G401 (cell line): ENCODE measurements at regions not wholly inside any gene's neighbourhood (a gene's known extent, or its start where the extent isn't known, plus 50 kb on each side); places are given as distances from the start of the nearest gene placed in this dataset.

Source experiments
- DNase-seq: peaks from one replicate; pipeline ENCODE4 v3.0.0-alpha.2; 2015; ENCODE audit warnings: low spot score
- in situ Hi-C: cut with HindIII; loops from 2 replicates; pipeline ENCODE4 v1.10.0; 2016; ENCODE audit warnings: low sequenced_read_pairs, mixed read lengths

GRCh38 chr2:8532438-8532837 is 149.4 kb upstream of the ID2 start:
- in situ Hi-C loops = no loop called here
- DNase-seq = no peak

DNA sequence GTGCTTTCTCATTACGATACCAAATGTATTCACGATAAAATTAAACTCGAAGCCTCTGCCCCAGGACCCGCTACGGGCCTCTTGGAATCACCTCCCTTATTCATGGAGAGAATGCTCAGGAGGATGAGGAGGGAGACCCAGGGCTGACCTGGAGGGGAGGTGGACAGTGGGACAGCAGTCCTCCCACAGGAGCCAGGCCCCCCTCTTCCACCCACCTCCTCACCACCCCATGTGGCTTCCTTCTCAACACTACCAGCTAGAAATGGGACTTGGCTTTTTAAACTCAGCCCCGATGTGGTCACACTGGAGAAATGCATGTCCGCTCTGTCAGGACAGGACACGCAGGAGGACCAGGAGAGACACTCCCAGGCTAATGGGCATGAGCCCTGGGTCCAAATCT is 147.9 kb upstream of the ID2 start:
- in situ Hi-C loops = no loop called here
- DNase-seq = no peak

DNA sequence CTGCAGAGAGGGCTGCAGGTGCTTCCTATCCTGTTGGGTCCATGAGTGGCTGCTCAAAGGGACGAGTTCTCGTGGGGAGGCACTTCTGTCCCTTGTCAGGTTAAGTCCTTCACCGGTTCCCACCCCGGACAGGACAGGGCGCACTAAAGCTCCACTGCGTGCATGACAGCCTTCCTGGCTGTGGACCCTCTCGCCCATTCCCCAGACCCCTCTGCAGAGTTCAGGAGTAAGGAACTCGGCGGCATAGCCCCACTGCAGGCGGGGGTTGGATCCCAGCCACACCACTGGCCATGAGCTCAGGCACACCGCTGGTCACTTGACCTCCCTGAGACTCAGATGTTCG is 147.5 kb upstream of the ID2 start:
- in situ Hi-C loops = no loop called here
- no peak for DNase-seq

GRCh38 chr2:8534729-8535468 is 147.0 kb upstream of the ID2 start:
- DNase-seq = no peak
- in situ Hi-C loops = no loop called here

DNA sequence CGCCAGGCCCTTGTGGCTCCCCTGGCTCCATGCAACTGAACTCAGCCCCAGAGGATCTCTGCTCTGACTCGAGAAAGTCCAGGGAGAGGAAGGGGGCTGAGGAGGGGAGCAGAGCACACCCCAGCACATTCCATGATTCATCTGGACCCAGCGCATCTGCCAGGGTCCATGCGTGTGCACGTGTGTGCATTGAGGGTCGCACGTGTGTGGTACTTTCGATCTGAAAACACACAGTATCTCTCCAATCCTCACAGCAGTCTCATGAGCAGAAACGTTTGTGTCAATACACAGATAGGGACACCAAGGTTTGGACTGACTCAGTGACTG is 146.4 kb upstream of the ID2 start:
- DNase-seq = no peak
- in situ Hi-C loops = no loop called here

GRCh38 chr2:8535821-8536685 is 145.8 kb upstream of the ID2 start:
- in situ Hi-C loops = no loop called here
- DNase-seq = no peak

DNA sequence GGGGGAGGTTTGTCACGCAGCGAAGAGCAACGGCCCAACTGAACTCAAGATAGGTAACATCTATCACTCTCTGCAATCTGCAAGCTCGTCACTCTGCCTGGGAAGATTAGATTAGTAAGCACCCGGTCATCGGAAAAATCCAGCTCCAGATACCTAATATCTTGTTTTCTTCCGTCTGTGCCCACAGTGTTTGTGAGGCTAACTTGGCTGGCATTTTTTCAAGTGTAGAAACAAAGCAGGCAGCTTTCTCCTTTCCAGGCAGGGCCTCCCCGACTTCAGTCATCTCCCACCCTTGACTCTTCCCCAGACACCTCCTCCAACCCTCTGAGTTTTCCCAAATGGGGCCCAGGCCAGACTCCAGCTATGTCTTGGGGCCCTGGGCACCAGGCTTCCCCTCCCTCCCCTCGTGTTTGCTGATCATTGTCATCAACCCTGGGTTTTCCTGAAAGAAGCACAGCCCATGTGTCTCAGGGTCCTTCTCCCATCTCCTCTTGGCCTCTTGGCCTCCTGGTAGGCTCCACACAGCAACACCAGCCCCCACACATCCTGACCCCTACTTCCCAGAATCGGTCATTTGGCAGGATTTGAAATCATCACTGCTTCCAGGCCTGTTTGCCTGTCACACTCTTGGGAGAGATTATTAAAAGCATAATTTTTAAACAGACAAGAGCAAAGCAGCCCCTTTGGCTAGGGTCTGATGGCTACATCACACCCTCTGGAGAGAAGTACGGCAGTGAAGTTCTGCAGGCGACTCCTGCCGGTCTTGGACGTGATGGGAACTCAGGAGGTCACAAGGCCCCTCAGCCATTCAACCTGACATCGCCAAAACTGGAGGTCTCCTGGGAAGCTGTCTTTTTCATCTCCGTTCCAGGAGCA is 144.9 kb upstream of the ID2 start:
- in situ Hi-C loops = no loop called here
- DNase-seq = no peak

DNA sequence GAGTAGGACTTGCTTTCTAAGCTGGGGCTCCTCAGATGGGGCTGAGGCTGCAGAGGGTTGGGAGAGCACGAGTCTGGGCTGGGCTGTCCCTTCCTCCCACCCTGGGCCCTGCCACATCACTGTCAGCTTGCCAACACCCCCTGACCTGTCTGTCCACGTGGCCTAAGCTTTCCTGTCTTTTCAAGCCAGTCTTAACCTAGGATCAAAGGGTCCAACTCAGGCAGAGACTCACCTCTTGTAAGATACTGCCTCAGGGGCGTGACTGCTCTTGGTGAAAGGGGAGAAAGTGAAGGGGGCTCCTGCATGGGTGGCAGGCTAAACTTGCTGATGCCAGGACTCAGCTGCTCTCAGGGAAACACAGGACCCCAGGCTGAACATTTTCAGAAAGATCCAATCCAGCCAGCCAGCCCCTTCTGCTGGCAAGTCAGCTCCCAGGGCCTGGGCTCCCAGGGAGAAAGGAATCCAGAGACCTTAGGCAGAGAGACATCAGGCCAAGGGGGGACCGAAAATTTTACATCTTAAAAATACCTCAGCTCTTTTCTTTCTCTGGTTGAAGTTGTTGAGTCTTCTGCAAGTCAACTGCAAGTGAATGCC is 144.2 kb upstream of the ID2 start:
- in situ Hi-C loops = no loop called here
- DNase-seq = no peak

DNA sequence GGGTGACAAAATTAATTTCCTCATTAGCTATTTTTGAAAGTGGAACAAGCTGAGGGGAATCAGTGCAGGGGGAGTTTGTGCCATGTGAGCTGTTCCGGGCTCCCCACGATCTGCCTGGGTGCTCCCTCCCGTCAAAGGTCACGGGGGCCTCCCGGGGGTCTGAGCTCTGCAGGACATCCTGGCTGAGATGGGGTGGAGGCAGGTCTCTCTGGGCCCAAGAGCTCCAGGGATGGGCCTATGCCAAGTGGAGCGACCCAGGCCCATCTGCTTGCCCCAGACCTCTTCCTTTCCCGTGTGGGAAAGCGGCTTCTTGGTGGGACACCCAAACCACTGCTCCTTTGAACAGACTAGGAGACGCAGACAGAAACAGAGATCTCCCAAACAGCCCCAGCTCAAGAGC is 143.3 kb upstream of the ID2 start:
- in situ Hi-C loops = no loop called here
- no peak for DNase-seq

DNA sequence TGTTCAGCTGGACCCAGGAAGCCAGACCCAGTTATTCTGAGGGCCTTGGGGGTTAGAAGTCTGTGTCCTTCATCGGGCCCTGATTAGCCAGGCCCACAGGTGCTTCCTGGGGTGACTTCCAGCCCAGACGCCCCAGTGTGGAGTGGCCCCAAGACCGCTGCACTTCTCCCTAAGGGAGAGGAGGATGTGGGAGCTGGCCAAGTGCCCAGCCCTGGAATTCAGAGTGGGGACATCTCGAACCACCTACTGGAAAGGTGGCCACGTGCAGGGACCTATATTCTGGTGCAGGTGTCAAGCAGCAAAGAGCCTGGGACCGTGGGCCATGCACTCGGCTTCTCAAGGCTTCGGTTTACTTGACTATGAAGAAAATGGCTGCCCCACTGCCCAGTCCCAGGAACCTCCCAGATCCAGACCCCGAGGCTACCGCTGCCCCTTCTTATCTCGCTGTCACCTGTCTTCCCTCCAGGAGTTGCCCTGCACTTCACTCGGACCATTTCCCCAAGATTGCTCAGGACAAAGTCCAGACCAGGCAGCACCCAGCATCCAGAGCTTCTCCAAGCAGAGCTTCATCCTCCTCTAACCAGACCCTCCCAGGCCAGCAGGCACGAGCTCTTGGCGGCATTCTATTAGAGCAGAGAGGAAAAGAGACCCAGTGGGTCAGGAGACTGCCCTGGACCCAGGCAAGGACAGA is 142.8 kb upstream of the ID2 start:
- in situ Hi-C loops = no loop called here

DNA sequence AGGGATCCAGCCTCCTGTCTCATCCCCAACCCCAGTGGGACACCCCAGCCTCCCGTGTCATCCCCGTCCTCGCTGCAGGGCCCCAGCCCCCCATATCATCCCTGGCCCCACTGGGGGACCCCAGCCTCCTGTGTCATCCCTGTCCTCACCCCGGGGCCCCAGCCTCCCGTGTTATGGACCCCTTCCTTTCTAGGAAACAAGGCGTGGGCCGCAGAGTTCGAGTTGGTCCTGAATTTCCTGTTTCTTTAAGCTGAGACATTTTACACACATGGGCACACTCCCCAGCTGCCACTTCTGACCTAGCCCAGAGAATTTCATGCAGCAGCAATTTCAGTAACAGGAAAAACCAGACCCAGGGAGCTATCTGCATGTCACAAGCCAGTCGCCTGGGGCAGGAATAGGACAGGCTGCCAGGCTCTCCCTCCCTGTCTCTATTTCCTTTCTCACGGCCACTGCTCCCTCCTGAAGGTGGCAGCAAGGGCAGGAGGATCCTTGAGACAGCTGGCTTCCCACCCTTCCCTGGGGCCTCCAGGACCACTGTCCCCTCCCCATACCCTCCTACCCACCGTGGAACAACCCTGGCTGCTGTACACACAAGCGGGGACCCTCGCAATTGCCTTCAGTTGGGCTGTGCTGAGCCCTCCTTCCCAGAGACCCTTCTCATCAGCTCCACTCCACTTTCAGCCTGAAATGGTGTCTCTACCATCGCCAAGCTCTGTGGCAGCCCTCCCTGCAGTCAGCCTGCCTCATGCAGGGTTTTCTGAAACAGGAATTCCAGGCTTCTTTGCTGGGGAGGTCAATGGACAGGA is 141.9 kb upstream of the ID2 start:
- in situ Hi-C loops = no loop called here
- no peak for DNase-seq

More for the DNA sequence above, 142.8 kb upstream of the ID2 start:
- no peak for DNase-seq

- no peak for DNase-seq
- in situ Hi-C loops = no loop called here
Measured at GRCh38 chr2:8540552-8541055, 141.3 kb upstream of the ID2 start.

DNA sequence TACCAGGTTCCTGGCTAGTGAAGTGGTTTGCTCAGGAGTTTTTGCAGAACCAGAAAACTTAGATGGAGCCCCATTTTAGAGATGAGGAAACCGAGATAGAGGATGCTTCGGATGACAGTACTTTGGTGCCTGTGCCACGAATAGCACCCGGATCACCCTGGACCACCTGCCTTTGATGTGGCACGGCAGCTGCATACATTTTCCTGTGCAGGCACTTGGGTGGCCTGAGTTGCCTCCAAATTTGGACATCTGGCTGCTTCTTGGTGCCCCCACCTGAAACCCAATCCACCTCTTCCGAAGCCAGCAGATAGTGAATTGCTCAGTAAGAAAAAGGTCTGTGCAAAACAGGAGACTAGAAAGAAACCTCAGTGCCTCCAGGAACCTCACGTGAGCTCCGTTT is 140.6 kb upstream of the ID2 start:
- in situ Hi-C loops = no loop called here
- no peak for DNase-seq

GRCh38 chr2:8541636-8542035 is 140.2 kb upstream of the ID2 start:
- no peak for DNase-seq
- in situ Hi-C loops = no loop called here

- in situ Hi-C loops = no loop called here
- no peak for DNase-seq
Measured at GRCh38 chr2:8542381-8543059, 139.3 kb upstream of the ID2 start.

DNA sequence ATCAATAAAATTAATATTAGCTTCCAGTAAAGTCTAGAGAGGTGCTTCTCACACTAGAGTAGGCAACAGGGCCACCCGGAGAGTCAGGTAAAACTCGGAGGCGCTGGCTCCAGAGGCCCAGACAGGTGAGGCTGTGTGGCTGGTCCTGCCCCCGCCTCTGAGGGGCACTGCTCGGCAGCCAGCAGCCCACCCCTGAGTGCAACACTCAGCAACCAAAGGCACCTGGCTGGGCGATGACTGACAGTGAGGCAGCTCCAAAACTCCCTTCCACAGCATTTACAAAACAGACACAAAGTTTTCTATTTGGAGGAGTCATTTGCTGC is 138.8 kb upstream of the ID2 start:
- in situ Hi-C loops = no loop called here
- no peak for DNase-seq

GRCh38 chr2:8543383-8544170 is 138.3 kb upstream of the ID2 start:
- no peak for DNase-seq
- in situ Hi-C loops = no loop called here
